ENCODE measurements at regions not wholly inside any gene's neighbourhood (a gene's known extent, or its start where the extent isn't known, plus 50 kb on each side); places are given as distances from the start of the nearest gene placed in this dataset.

DNA sequence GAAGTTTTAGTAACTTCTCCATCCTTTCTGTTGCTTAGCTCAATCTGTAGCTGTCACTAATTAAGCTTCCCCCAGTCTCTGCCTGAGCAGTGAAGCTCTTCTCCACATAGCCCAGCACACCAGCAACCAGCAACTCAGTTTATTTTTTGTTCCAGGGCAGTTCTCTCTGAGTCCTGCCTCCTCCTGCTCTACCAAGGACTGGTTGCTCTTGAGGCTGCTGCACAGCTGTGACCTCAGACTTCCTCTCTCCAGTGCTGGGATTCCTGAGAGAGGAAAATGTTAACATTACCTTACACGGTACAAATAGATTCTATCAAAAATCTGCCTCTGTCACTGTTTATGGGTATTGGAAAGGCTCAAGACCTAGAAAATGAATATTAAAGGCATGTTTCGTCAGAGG, 294.7 kb downstream of the OXSM start:
- H3K79me2 ChIP-seq (ENCODE audit: control insufficient read depth, insufficient read depth, low read length) = no peaks in the 10 kb centered on the region
- H2BK15ac ChIP-seq (replicated peaks; ENCODE audit: low read depth) = no peak overlapping the region
- H2BK120ac ChIP-seq (ENCODE audit: low read depth, low read length) = no peak overlapping the region
- no peak overlapping the region for H3K4me3 ChIP-seq (ENCODE audit: low read length)
- no peak overlapping the region for H2AK5ac ChIP-seq (ENCODE audit: low read length)
- H4K8ac ChIP-seq (ENCODE audit: low read depth, low read length) = no peak overlapping the region
- H3K27me3 ChIP-seq (ENCODE audit: insufficient read depth, low read length, poor library complexity) = no peaks in the 10 kb centered on the region
- no peak overlapping the region for H2BK5ac ChIP-seq (ENCODE audit: low read length)
- H3K18ac ChIP-seq (ENCODE audit: low read length) = no peak overlapping the region
- no peak overlapping the region for H4K5ac ChIP-seq (ENCODE audit: low read length)
- no peak overlapping the region for H3K4me2 ChIP-seq (ENCODE audit: low read length)
- no peak overlapping the region for H3K4ac ChIP-seq (ENCODE audit: low read depth, low read length)
- WGBS (ENCODE audit: extremely low coverage, insufficient coverage, low lambda C conversion rate) = no CpG with 5 or more reads among the region's 2 CpGs
- H3K36me3 ChIP-seq (ENCODE audit: control insufficient read depth, insufficient read depth, low read length) = no peaks in the 10 kb centered on the region
- no peak overlapping the region for H3K9ac ChIP-seq (ENCODE audit: low read length)
- H3K79me1 ChIP-seq (ENCODE audit: low read length) = no peaks in the 10 kb centered on the region
- no peak overlapping the region for H3K23ac ChIP-seq (ENCODE audit: low read length)
- no peaks in the 10 kb centered on the region for H3K4me1 ChIP-seq (ENCODE audit: control insufficient read depth, low read depth, low read length)
- no peak overlapping the region for H3K56ac ChIP-seq (ENCODE audit: low read length)
- DNase-seq = no peak
- no peak overlapping the region for H3K27ac ChIP-seq (ENCODE audit: low read depth, low read length)

DNA sequence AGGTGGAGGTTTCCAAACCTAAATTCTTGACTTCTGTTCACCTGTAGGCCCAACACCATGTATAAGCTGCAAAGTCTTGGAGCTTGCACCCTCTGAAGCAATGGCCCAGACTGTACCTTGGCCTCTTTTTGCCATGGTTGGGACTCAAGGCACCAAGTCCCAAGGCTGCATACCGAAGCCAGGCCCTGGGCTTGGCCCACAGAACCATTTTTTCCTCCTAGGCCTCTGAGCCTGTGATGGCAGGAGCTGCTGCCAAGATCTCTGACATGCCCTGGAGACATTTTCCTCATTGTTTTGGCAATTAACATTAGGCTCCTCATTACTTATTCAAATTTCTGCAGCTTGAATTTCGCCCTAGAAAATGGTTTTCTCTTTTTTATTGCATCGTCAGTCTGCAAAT, 297.9 kb downstream of the OXSM start:
- Histone ChIP-seq H3K27me3 (ENCODE audit: insufficient read depth, low read length, poor library complexity) (no peaks in the 10 kb centered on the region), H3K18ac (ENCODE audit: low read length) (no peak overlapping the region), H3K4me3 (ENCODE audit: low read length) (no peak overlapping the region), H3K9ac (ENCODE audit: low read length) (no peak overlapping the region), H2AK5ac (ENCODE audit: low read length) (no peak overlapping the region), H3K4me1 (ENCODE audit: control insufficient read depth, low read depth, low read length) (no peaks in the 10 kb centered on the region), H3K4me2 (ENCODE audit: low read length) (no peak overlapping the region), H3K36me3 (ENCODE audit: control insufficient read depth, insufficient read depth, low read length) (no peaks in the 10 kb centered on the region), H4K5ac (ENCODE audit: low read length) (no peak overlapping the region), H2BK5ac (ENCODE audit: low read length) (no peak overlapping the region), H2BK120ac (ENCODE audit: low read depth, low read length) (no peak overlapping the region), H3K56ac (ENCODE audit: low read length) (no peak overlapping the region), H4K8ac (ENCODE audit: low read depth, low read length) (no peak overlapping the region), H3K79me1 (ENCODE audit: low read length) (no peaks in the 10 kb centered on the region), H3K23ac (ENCODE audit: low read length) (no peak overlapping the region), H3K79me2 (ENCODE audit: control insufficient read depth, insufficient read depth, low read length) (no peaks in the 10 kb centered on the region), H3K4ac (ENCODE audit: low read depth, low read length) (no peak overlapping the region), H2BK15ac (replicated peaks; ENCODE audit: low read depth) (no peak overlapping the region), H3K27ac (ENCODE audit: low read depth, low read length) (no peak overlapping the region)
- no peak for DNase-seq
- no CpG with 5 or more reads among the region's 3 CpGs for WGBS (ENCODE audit: extremely low coverage, insufficient coverage, low lambda C conversion rate)

DNA sequence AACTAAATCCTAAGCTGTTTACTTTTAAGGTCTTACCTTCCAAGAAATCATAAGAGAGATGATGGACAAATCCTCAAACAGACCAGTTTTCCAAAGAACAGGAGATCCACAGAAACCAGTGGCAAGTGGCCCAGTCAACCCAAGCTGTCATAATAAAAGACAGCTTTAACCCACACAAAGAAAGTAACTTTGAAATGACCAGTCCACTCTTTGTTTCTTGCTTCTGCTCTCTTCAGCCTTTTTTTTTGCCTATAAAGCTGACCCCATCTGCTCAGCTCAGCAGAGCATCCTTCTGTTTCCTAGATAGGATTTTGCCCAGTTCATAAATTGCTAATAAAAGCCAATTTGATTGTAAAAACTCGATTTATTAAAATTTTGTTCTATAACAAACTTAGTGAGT, 299.4 kb downstream of the OXSM start:
- Histone ChIP-seq H2BK5ac (ENCODE audit: low read length) (no peak overlapping the region), H2AK5ac (ENCODE audit: low read length) (no peak overlapping the region), H3K27ac (ENCODE audit: low read depth, low read length) (no peak overlapping the region), H3K4ac (ENCODE audit: low read depth, low read length) (no peak overlapping the region), H3K18ac (ENCODE audit: low read length) (no peak overlapping the region), H4K8ac (ENCODE audit: low read depth, low read length) (no peak overlapping the region), H3K56ac (ENCODE audit: low read length) (no peak overlapping the region), H2BK120ac (ENCODE audit: low read depth, low read length) (no peak overlapping the region), H3K4me3 (ENCODE audit: low read length) (no peak overlapping the region), H3K79me1 (ENCODE audit: low read length) (no peaks in the 10 kb centered on the region), H3K36me3 (ENCODE audit: control insufficient read depth, insufficient read depth, low read length) (no peaks in the 10 kb centered on the region), H2BK15ac (replicated peaks; ENCODE audit: low read depth) (no peak overlapping the region), H3K4me1 (ENCODE audit: control insufficient read depth, low read depth, low read length) (no peaks in the 10 kb centered on the region), H3K4me2 (ENCODE audit: low read length) (no peak overlapping the region), H3K79me2 (ENCODE audit: control insufficient read depth, insufficient read depth, low read length) (no peaks in the 10 kb centered on the region), H3K27me3 (ENCODE audit: insufficient read depth, low read length, poor library complexity) (no peaks in the 10 kb centered on the region), H3K23ac (ENCODE audit: low read length) (no peak overlapping the region), H4K5ac (ENCODE audit: low read length) (no peak overlapping the region), H3K9ac (ENCODE audit: low read length) (no peak overlapping the region)
- no CpG with 5 or more reads among the region's 1 CpG for WGBS (ENCODE audit: extremely low coverage, insufficient coverage, low lambda C conversion rate)
- DNase-seq = no peak

DNA sequence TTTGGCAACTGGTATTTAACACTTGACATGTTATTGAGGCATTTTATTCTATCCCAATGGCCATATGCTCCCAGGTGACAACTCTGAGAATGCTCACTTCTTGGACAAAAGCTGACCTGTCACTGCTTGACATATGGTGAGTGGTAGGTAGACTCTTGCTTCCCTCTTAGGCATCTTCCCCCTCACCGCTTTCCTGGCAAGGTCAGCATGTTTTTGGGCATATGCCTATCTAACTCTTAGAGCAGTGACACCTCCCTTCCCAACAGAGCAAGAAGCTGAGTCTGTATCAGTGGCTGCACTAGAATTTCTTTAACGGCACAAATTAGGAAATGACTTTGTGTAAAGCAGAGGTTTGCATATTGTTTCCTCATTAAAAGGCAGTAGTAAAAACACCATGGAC, 300.7 kb downstream of the OXSM start:
- Histone ChIP-seq H2BK120ac (ENCODE audit: low read depth, low read length) (no peak overlapping the region), H3K4ac (ENCODE audit: low read depth, low read length) (no peak overlapping the region), H4K8ac (ENCODE audit: low read depth, low read length) (no peak overlapping the region), H3K79me1 (ENCODE audit: low read length) (no peaks in the 10 kb centered on the region), H3K4me2 (ENCODE audit: low read length) (no peak overlapping the region), H2AK5ac (ENCODE audit: low read length) (no peak overlapping the region), H2BK15ac (replicated peaks; ENCODE audit: low read depth) (no peak overlapping the region), H3K9ac (ENCODE audit: low read length) (no peak overlapping the region), H3K36me3 (ENCODE audit: control insufficient read depth, insufficient read depth, low read length) (no peaks in the 10 kb centered on the region), H3K79me2 (ENCODE audit: control insufficient read depth, insufficient read depth, low read length) (no peaks in the 10 kb centered on the region), H4K5ac (ENCODE audit: low read length) (no peak overlapping the region), H3K4me3 (ENCODE audit: low read length) (no peak overlapping the region), H3K27me3 (ENCODE audit: insufficient read depth, low read length, poor library complexity) (no peaks in the 10 kb centered on the region), H3K23ac (ENCODE audit: low read length) (no peak overlapping the region), H3K27ac (ENCODE audit: low read depth, low read length) (no peak overlapping the region), H3K18ac (ENCODE audit: low read length) (no peak overlapping the region), H2BK5ac (ENCODE audit: low read length) (no peak overlapping the region), H3K56ac (ENCODE audit: low read length) (no peak overlapping the region), H3K4me1 (ENCODE audit: control insufficient read depth, low read depth, low read length) (no peaks in the 10 kb centered on the region)
- no CpG with 5 or more reads among the region's 2 CpGs for WGBS (ENCODE audit: extremely low coverage, insufficient coverage, low lambda C conversion rate)
- DNase-seq = no peak

DNA sequence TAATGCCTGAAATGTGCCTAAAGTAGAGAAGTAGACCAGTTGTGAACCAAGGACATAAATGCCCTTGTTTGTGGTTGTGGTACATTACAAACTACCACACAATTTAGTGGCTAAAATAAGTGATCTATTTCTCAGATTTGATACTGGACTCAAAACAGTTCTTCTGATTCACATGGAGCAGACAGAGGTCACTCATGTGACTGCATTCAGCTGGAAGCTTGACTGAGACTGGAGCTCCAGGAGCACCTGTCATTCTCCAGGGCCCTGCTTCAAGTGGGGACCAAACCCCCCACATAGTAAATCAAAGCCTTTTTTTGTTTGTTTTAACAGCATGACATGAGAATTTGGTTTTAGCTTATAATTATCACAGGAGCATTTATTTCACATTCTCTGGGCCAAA, 301.2 kb downstream of the OXSM start:
- Histone ChIP-seq H2BK120ac (ENCODE audit: low read depth, low read length) (no peak overlapping the region), H2AK5ac (ENCODE audit: low read length) (no peak overlapping the region), H3K9ac (ENCODE audit: low read length) (no peak overlapping the region), H4K8ac (ENCODE audit: low read depth, low read length) (no peak overlapping the region), H3K18ac (ENCODE audit: low read length) (no peak overlapping the region), H3K27ac (ENCODE audit: low read depth, low read length) (no peak overlapping the region), H3K4me2 (ENCODE audit: low read length) (no peak overlapping the region), H3K4me3 (ENCODE audit: low read length) (no peak overlapping the region), H3K27me3 (ENCODE audit: insufficient read depth, low read length, poor library complexity) (no peaks in the 10 kb centered on the region), H3K4ac (ENCODE audit: low read depth, low read length) (no peak overlapping the region), H4K5ac (ENCODE audit: low read length) (no peak overlapping the region), H3K36me3 (ENCODE audit: control insufficient read depth, insufficient read depth, low read length) (no peaks in the 10 kb centered on the region), H3K79me1 (ENCODE audit: low read length) (no peaks in the 10 kb centered on the region), H3K56ac (ENCODE audit: low read length) (no peak overlapping the region), H3K23ac (ENCODE audit: low read length) (no peak overlapping the region), H2BK5ac (ENCODE audit: low read length) (no peak overlapping the region), H3K4me1 (ENCODE audit: control insufficient read depth, low read depth, low read length) (no peaks in the 10 kb centered on the region), H3K79me2 (ENCODE audit: control insufficient read depth, insufficient read depth, low read length) (no peaks in the 10 kb centered on the region), H2BK15ac (replicated peaks; ENCODE audit: low read depth) (no peak overlapping the region)
- no peak for DNase-seq

DNA sequence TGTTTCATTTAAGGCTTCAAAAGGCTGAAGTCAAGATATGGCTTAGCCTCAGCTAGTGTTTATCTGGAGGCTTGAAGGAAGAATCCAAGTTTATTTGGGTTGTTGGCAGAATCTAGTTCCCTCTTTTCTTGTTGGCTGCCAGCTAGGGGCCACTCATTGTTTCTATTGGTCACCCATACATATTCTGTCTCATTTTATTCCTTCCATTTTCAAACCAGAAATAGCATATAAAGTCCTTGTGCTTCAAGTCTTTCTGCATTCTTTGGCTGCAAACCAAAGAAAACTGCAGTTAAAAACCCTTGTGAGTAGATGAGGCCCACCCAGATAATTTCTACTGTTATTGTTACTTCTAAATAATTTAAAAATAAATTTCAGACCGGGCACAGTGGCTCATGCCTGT, 301.7 kb downstream of the OXSM start:
- Histone ChIP-seq H4K5ac (ENCODE audit: low read length) (no peak overlapping the region), H3K4me3 (ENCODE audit: low read length) (no peak overlapping the region), H3K36me3 (ENCODE audit: control insufficient read depth, insufficient read depth, low read length) (no peaks in the 10 kb centered on the region), H3K4ac (ENCODE audit: low read depth, low read length) (no peak overlapping the region), H3K79me2 (ENCODE audit: control insufficient read depth, insufficient read depth, low read length) (no peaks in the 10 kb centered on the region), H4K8ac (ENCODE audit: low read depth, low read length) (no peak overlapping the region), H3K4me2 (ENCODE audit: low read length) (no peak overlapping the region), H2AK5ac (ENCODE audit: low read length) (no peak overlapping the region), H3K27ac (ENCODE audit: low read depth, low read length) (no peak overlapping the region), H3K79me1 (ENCODE audit: low read length) (no peaks in the 10 kb centered on the region), H2BK15ac (replicated peaks; ENCODE audit: low read depth) (no peak overlapping the region), H3K27me3 (ENCODE audit: insufficient read depth, low read length, poor library complexity) (no peaks in the 10 kb centered on the region), H2BK120ac (ENCODE audit: low read depth, low read length) (no peak overlapping the region), H3K23ac (ENCODE audit: low read length) (no peak overlapping the region), H3K4me1 (ENCODE audit: control insufficient read depth, low read depth, low read length) (no peaks in the 10 kb centered on the region), H2BK5ac (ENCODE audit: low read length) (no peak overlapping the region), H3K18ac (ENCODE audit: low read length) (no peak overlapping the region), H3K9ac (ENCODE audit: low read length) (no peak overlapping the region), H3K56ac (ENCODE audit: low read length) (no peak overlapping the region)
- no CpG with 5 or more reads among the region's 1 CpG for WGBS (ENCODE audit: extremely low coverage, insufficient coverage, low lambda C conversion rate)
- no peak for DNase-seq

All from mesendoderm (in vitro differentiated cells).